ENCODE measurements at regions not wholly inside any gene's neighbourhood (a gene's known extent, or its start where the extent isn't known, plus 50 kb on each side); places are given as distances from the start of the nearest gene placed in this dataset.

GRCh38 chr6:40268614-40269013 is 318.6 kb downstream of the LRFN2 start:
- Mint-ChIP-seq H3K4me1 (no peaks in the 10 kb centered on the region), H3K4me3 (no peak overlapping the region), H3K9me3 (no peaks in the 10 kb centered on the region), H3K36me3 (no peaks in the 10 kb centered on the region), H3K27me3 (peaks cover 4% of the 10 kb centered on the region), H3K27ac (no peak overlapping the region)
- ATAC-seq (ENCODE audit: low read depth): no peak
- DNase-seq (ENCODE audit: low spot score in 2 of 2): no peak

GRCh38 chr6:40268166-40268565 is 319.0 kb downstream of the LRFN2 start:
- DNase-seq (ENCODE audit: low spot score in 2 of 2) (no peak), ATAC-seq (ENCODE audit: low read depth) (no peak)
- no peak overlapping the region for H3K27ac Mint-ChIP-seq
- H3K36me3 Mint-ChIP-seq: no peaks in the 10 kb centered on the region
- H3K9me3 Mint-ChIP-seq: no peaks in the 10 kb centered on the region
- H3K4me1 Mint-ChIP-seq: no peaks in the 10 kb centered on the region
- H3K4me3 Mint-ChIP-seq: no peak overlapping the region
- peaks cover 4% of the 10 kb centered on the region for H3K27me3 Mint-ChIP-seq

GRCh38 chr6:40265615-40266014 is 321.5 kb downstream of the LRFN2 start:
- ATAC-seq (ENCODE audit: low read depth) (no peak), DNase-seq (ENCODE audit: low spot score in 2 of 2) (no peak)
- Mint-ChIP-seq H3K36me3 (no peaks in the 10 kb centered on the region), H3K9me3 (peaks cover 2% of the 10 kb centered on the region), H3K4me1 (no peaks in the 10 kb centered on the region), H3K27ac (no peak overlapping the region), H3K27me3 (peaks cover 5% of the 10 kb centered on the region), H3K4me3 (no peak overlapping the region)

GRCh38 chr6:40263970-40264369 is 323.2 kb downstream of the LRFN2 start:
- Mint-ChIP-seq H3K27ac (no peak overlapping the region), H3K36me3 (no peaks in the 10 kb centered on the region), H3K27me3 (peaks cover 4% of the 10 kb centered on the region), H3K9me3 (peaks cover 5% of the 10 kb centered on the region), H3K4me1 (no peaks in the 10 kb centered on the region), H3K4me3 (no peak overlapping the region)
- DNase-seq (ENCODE audit: low spot score in 2 of 2): no peak
- ATAC-seq (ENCODE audit: low read depth): no peak

GRCh38 chr6:40262363-40262762 is 324.8 kb downstream of the LRFN2 start:
- no peaks in the 10 kb centered on the region for H3K4me1 Mint-ChIP-seq

GRCh38 chr6:40258531-40258930 is 324.3 kb upstream of the MOCS1 start:
- H3K36me3 Mint-ChIP-seq: no peaks in the 10 kb centered on the region
- no peak overlapping the region for H3K27ac Mint-ChIP-seq
- ATAC-seq (ENCODE audit: low read depth): no peak
- no peaks in the 10 kb centered on the region for H3K4me1 Mint-ChIP-seq
- peaks cover 4% of the 10 kb centered on the region for H3K27me3 Mint-ChIP-seq
- no peak for DNase-seq (ENCODE audit: low spot score in 2 of 2)
- no peak overlapping the region for H3K4me3 Mint-ChIP-seq
- H3K9me3 Mint-ChIP-seq: peaks cover 5% of the 10 kb centered on the region

More at GRCh38 chr6:40262363-40262762, 324.8 kb downstream of the LRFN2 start:
- no peak for ATAC-seq (ENCODE audit: low read depth)
- Mint-ChIP-seq H3K27ac (no peak overlapping the region), H3K9me3 (peaks cover 5% of the 10 kb centered on the region), H3K36me3 (no peaks in the 10 kb centered on the region), H3K4me3 (no peak overlapping the region), H3K27me3 (peaks cover 4% of the 10 kb centered on the region)
- no peak for DNase-seq (ENCODE audit: low spot score in 2 of 2)

GRCh38 chr6:40256831-40257230 is 322.6 kb upstream of the MOCS1 start:
- Mint-ChIP-seq H3K27ac (no peak overlapping the region), H3K27me3 (no peaks in the 10 kb centered on the region), H3K4me1 (no peaks in the 10 kb centered on the region), H3K9me3 (peaks cover 5% of the 10 kb centered on the region), H3K36me3 (no peaks in the 10 kb centered on the region), H3K4me3 (no peak overlapping the region)
- DNase-seq (ENCODE audit: low spot score in 2 of 2) (no peak), ATAC-seq (ENCODE audit: low read depth) (no peak)

GRCh38 chr6:40256224-40256623 is 322.0 kb upstream of the MOCS1 start:
- no peak for ATAC-seq (ENCODE audit: low read depth)
- Mint-ChIP-seq H3K27ac (no peak overlapping the region), H3K4me1 (peaks cover 3% of the 10 kb centered on the region), H3K27me3 (no peaks in the 10 kb centered on the region), H3K9me3 (peaks cover 5% of the 10 kb centered on the region), H3K36me3 (no peaks in the 10 kb centered on the region), H3K4me3 (no peak overlapping the region)
- no peak for DNase-seq (ENCODE audit: low spot score in 2 of 2)

GRCh38 chr6:40253420-40253819 is 319.2 kb upstream of the MOCS1 start:
- Mint-ChIP-seq H3K9me3 (no peaks in the 10 kb centered on the region), H3K4me3 (no peak overlapping the region), H3K27me3 (no peaks in the 10 kb centered on the region), H3K4me1 (peaks cover 7% of the 10 kb centered on the region), H3K36me3 (no peaks in the 10 kb centered on the region), H3K27ac (no peak overlapping the region)
- no peak for DNase-seq (ENCODE audit: low spot score in 2 of 2)
- ATAC-seq (ENCODE audit: low read depth): no peak

GRCh38 chr6:40252531-40253258 is 318.4 kb upstream of the MOCS1 start:
- Mint-ChIP-seq H3K27me3 (peaks cover 2% of the 10 kb centered on the region), H3K27ac (no peak overlapping the region), H3K4me1 (peaks cover 7% of the 10 kb centered on the region), H3K9me3 (no peaks in the 10 kb centered on the region), H3K4me3 (no peak overlapping the region), H3K36me3 (no peaks in the 10 kb centered on the region)
- ATAC-seq (ENCODE audit: low read depth): no peak
- DNase-seq (ENCODE audit: low spot score in 2 of 2): no peak

- H3K4me1 Mint-ChIP-seq: peaks cover 7% of the 10 kb centered on the region
- ATAC-seq (ENCODE audit: low read depth) (no peak), DNase-seq (ENCODE audit: low spot score in 2 of 2) (no peak)
- no peaks in the 10 kb centered on the region for H3K36me3 Mint-ChIP-seq
- no peak overlapping the region for H3K4me3 Mint-ChIP-seq
- H3K27ac Mint-ChIP-seq: no peak overlapping the region
- H3K27me3 Mint-ChIP-seq: peaks cover 2% of the 10 kb centered on the region
- H3K9me3 Mint-ChIP-seq: no peaks in the 10 kb centered on the region
These were observed 317.5 kb upstream of the MOCS1 start for GRCh38 chr6:40251637-40252300.

GRCh38 chr6:40249935-40250334 is 315.7 kb upstream of the MOCS1 start:
- DNase-seq (ENCODE audit: low spot score in 2 of 2): no peak
- no peaks in the 10 kb centered on the region for H3K9me3 Mint-ChIP-seq
- no peak overlapping the region for H3K4me3 Mint-ChIP-seq
- peaks cover 7% of the 10 kb centered on the region for H3K4me1 Mint-ChIP-seq
- no peaks in the 10 kb centered on the region for H3K36me3 Mint-ChIP-seq
- H3K27me3 Mint-ChIP-seq: peaks cover 2% of the 10 kb centered on the region
- H3K27ac Mint-ChIP-seq: no peak overlapping the region
- no peak for ATAC-seq (ENCODE audit: low read depth)

- no peaks in the 10 kb centered on the region for H3K36me3 Mint-ChIP-seq
- no peak for ATAC-seq (ENCODE audit: low read depth)
- H3K4me1 Mint-ChIP-seq: peaks cover 7% of the 10 kb centered on the region
- DNase-seq (ENCODE audit: low spot score in 2 of 2): no peak
- no peak overlapping the region for H3K27ac Mint-ChIP-seq
- H3K4me3 Mint-ChIP-seq: no peak overlapping the region
- H3K9me3 Mint-ChIP-seq: peaks cover 4% of the 10 kb centered on the region
- peaks cover 4% of the 10 kb centered on the region for H3K27me3 Mint-ChIP-seq
These were observed 313.4 kb upstream of the MOCS1 start for GRCh38 chr6:40247516-40248115.

- DNase-seq (ENCODE audit: low spot score in 2 of 2) (no peak), ATAC-seq (ENCODE audit: low read depth) (no peak)
- no peak overlapping the region for H3K4me3 Mint-ChIP-seq
- no peak overlapping the region for H3K27ac Mint-ChIP-seq
- H3K36me3 Mint-ChIP-seq: no peaks in the 10 kb centered on the region
- peaks cover 10% of the 10 kb centered on the region for H3K9me3 Mint-ChIP-seq
- no peaks in the 10 kb centered on the region for H3K4me1 Mint-ChIP-seq
- H3K27me3 Mint-ChIP-seq: peaks cover 5% of the 10 kb centered on the region
These were observed 310.4 kb upstream of the MOCS1 start for GRCh38 chr6:40244699-40245098.
